ENCODE measurements at regions not wholly inside any gene's neighbourhood (a gene's known extent, or its start where the extent isn't known, plus 50 kb on each side); places are given as distances from the start of the nearest gene placed in this dataset.

- intact Hi-C loops (cut with DNase I): no loop called here
- DNase-seq (ENCODE audit: missing footprints) (no peak), ATAC-seq (no peak)
These were observed 416.3 kb upstream of the USP24 start for GRCh38 chr1:55631509-55631908.

DNA sequence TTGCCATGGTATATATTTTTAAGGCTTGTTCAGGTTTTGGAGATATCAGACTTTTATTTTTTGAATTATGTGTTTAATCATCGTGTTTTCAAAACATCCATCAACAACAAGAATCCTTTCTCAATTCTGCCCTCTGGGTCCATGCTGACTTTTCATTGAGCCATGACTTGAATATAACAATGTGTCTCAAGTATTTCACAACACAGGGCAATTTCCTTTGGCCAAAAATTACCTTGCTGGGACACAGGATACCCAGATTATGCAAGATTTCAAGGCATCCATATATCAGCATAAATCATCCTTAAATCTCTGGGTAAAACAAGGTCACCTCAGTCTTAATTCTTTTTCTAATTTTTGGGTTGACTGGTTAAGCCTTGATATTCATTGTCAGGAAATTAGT, 411.2 kb upstream of the USP24 start:
- ATAC-seq (no peak), DNase-seq (ENCODE audit: missing footprints) (no peak)
- intact Hi-C loops (cut with DNase I): no loop called here

GRCh38 chr1:55624766-55625165, 409.6 kb upstream of the USP24 start:
- no peak for ATAC-seq
- DNase-seq (ENCODE audit: missing footprints): no peak
- intact Hi-C loops (cut with DNase I): no loop called here

- ATAC-seq: peak; percentile 96
- intact Hi-C loops (cut with DNase I): no loop called here
- DNase-seq (ENCODE audit: missing footprints): peak; percentile 79
These were observed 408.1 kb upstream of the USP24 start for GRCh38 chr1:55623311-55623710.

GRCh38 chr1:55622074-55622473, 406.9 kb upstream of the USP24 start:
- ATAC-seq: no peak

DNA sequence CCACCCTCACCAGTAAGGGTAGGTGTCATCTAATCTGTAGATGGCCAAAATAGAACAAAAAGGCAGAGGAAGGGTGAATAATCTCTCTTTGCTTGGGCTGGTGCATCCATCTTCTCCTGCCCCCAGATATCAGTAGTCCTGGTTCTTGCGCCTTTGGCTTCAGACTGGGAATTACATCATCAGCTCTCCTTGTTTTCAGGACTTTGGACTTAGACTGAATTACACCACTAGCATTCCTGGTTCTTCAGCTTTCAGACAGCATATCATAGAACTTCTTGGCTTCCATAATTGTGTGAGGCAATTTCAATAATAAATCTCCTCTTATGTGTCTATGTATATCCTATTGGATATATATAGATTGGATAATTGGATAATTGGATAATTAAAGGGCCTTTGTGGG, 403.0 kb upstream of the USP24 start:
- intact Hi-C loops (cut with DNase I): no loop called here
- DNase-seq (ENCODE audit: missing footprints) (no peak), ATAC-seq (no peak)

More at GRCh38 chr1:55622074-55622473, 406.9 kb upstream of the USP24 start:
- intact Hi-C loops (cut with DNase I): no loop called here
- DNase-seq (ENCODE audit: missing footprints): no peak

GRCh38 chr1:55617288-55617982, 402.3 kb upstream of the USP24 start:
- no peak for DNase-seq (ENCODE audit: missing footprints)
- intact Hi-C loops (cut with DNase I): no loop called here
- ATAC-seq: no peak

GRCh38 chr1:55612988-55613387, 397.8 kb upstream of the USP24 start:
- intact Hi-C loops (cut with DNase I): no loop called here
- ATAC-seq: no peak
- no peak for DNase-seq (ENCODE audit: missing footprints)

- DNase-seq (ENCODE audit: missing footprints) (no peak), ATAC-seq (no peak)
- intact Hi-C loops (cut with DNase I): no loop called here
These were observed 396.0 kb upstream of the USP24 start for GRCh38 chr1:55611123-55611522.

DNA sequence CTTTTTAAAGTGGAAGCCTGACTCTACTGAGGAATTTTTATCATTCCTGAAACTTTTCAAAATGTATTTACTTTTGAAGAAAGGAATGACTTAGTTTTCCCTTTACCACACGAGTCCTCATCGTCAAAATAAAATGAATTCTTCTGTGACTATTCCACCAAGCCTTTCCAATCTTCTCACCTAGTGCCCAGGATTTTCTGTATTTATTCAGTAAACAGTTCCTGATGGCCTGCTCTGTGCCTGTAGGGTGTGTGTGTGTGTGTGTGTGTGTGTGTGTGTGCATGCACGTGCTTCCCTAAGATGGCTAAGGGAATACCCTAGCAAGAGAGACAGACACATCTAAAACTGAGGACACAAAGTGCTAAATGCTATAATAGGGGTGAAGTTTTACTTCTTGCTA, 395.0 kb upstream of the USP24 start:
- DNase-seq (ENCODE audit: missing footprints): no peak
- intact Hi-C loops (cut with DNase I): no loop called here
- ATAC-seq: no peak

GRCh38 chr1:55609630-55610029, 394.5 kb upstream of the USP24 start:
- ATAC-seq (no peak), DNase-seq (ENCODE audit: missing footprints) (no peak)
- intact Hi-C loops (cut with DNase I): no loop called here

DNA sequence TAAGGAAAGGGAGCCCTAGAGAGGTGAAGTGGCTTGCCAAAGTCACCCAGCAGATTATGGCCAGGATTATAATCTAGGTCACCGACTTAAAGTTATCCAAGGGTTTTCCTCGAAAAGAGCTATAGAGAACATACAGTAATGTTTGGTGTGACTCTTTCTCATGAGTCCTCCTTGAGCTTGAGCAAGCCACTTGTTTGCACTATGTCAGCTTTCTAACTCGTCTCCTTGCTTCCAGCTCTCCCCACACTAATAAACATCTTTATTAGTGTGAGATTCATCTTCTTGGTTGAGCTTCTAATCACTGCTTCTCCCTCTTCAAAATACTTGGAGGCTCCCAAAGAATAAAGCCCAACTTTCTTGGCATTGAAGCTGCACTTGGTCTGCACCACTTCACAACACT, 390.0 kb upstream of the USP24 start:
- intact Hi-C loops (cut with DNase I): no loop called here
- DNase-seq (ENCODE audit: missing footprints): no peak
- ATAC-seq: peak; percentile 49

- peak; percentile 89 for ATAC-seq
- intact Hi-C loops (cut with DNase I): no loop called here
- DNase-seq (ENCODE audit: missing footprints): no peak
These were observed 389.6 kb upstream of the USP24 start for GRCh38 chr1:55604749-55605148.

DNA sequence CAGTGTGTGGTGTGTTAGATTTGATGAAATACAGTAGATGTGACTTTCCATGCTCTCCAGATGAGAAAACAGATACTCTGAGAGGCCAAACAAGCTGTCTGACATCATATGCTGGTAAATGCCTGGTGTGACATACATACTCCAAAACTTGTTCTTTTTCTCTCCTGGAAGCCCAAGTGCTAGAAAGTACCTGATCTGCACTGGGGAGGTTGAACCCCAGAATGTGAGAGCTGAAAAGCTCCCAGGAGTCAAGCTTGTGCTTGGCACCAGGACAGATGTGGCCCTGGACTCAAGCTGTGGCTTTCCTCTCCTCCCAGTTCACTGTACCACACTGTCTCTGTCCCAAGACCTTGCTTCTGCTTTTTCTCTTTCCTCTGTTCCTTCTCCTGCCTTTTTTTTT, 389.0 kb upstream of the USP24 start:
- ATAC-seq: peak; percentile 36
- no peak for DNase-seq (ENCODE audit: missing footprints)
- intact Hi-C loops (cut with DNase I): no loop called here

DNA sequence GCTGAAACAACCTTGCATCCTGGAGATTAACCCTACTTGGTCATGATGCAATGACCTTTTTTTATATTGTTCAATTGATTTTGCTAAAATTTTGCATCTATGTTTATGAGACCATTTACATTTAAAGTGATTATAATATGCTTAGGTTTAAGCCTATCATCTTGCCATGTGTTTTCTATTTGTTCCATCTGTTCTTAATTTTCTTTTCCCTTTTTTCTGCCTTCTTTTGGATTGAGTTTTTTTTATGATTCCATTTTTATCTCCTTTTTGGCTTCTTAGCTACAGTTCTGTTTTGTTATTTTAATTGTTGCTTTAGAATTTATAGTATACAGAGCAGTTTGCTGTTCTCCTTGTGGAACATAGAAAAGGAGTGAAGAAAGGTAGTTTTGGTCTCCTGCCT, 385.1 kb upstream of the USP24 start:
- ATAC-seq (no peak), DNase-seq (ENCODE audit: missing footprints) (no peak)
- intact Hi-C loops (cut with DNase I): no loop called here

DNA sequence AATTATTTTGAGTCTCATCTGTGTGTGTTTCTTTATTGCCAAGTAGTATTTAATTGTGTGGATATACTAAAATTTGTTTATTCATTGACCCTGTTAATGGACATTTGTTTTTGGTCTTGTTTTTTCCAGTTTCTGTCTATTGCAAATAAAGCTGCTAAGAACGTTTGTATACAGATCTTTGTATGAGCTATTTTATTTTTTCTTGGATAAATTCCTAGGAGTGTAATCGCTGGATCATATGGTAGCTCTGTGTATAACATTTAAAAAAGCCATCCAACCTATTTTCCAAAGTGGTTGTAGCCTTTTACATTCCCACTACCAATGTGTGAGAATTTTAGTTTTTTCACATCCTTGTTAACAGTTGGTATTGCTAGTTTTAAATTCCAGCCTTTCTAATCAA, 382.7 kb upstream of the USP24 start:
- intact Hi-C loops (cut with DNase I): no loop called here
- no peak for ATAC-seq
- DNase-seq (ENCODE audit: missing footprints): no peak

DNA sequence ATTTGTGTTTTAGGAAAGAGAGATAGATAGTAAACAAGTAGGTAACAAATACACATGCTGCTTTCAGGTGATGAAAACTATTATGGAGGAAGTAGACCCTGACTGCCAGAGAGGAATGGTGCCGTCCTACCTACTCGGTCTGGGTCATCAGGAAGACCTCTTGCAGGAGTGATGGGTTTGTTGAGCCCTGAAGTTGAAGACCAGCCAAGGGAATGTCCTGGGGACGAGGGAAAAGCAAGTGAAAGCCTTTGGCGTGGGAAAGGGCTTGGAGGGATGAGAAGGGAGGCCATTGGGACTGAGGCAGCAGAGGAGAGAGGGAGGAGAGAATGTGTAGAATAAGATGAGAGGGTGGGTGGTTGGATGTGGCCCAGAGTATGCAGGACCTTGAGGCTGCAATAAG, 379.5 kb upstream of the USP24 start:
- DNase-seq (ENCODE audit: missing footprints) (no peak), ATAC-seq (no peak)
- intact Hi-C loops (cut with DNase I): no loop called here

DNA sequence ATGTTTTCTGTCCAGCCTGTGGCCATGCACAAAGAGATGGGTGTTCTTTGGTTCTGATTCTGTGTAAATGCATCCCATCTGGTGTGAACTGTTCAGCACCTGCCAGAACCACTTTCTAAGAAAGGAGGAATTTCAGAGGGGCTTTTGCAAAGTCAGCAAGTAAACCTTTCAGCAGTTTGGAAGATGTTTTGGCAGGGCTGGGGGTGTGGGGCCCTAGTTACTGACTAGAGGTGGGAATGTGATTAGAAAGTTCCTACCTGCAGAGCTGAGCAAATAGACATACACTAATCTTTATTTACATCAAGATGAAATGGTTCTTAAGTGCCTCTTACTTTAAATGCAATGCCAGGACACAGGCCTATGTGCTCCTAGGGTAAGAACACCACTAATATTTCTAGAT, 378.1 kb upstream of the USP24 start:
- no peak for DNase-seq (ENCODE audit: missing footprints)
- no peak for ATAC-seq
- intact Hi-C loops (cut with DNase I): no loop called here

DNA sequence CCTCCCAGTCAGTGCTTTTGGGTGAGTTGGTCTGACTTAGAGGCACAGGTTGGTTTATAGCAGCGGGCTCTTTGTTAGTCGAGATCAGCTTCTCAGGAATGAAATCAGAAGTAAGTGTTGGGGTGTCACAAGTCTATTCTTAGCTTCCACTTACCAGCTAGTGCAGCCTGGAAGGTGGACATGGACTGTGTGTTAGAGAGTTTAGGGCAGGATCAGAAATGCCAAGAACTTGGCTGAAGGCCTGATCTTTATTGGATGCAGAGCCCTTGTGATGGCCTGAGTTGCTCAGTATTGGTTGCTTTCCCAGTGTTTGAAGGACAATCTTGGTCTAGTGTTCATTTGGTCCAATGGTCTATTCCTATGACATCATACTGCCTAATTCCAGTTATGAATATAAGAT, 377.0 kb upstream of the USP24 start:
- ATAC-seq (peak; percentile 63), DNase-seq (ENCODE audit: missing footprints) (no peak)
- intact Hi-C loops (cut with DNase I): no loop called here

DNA sequence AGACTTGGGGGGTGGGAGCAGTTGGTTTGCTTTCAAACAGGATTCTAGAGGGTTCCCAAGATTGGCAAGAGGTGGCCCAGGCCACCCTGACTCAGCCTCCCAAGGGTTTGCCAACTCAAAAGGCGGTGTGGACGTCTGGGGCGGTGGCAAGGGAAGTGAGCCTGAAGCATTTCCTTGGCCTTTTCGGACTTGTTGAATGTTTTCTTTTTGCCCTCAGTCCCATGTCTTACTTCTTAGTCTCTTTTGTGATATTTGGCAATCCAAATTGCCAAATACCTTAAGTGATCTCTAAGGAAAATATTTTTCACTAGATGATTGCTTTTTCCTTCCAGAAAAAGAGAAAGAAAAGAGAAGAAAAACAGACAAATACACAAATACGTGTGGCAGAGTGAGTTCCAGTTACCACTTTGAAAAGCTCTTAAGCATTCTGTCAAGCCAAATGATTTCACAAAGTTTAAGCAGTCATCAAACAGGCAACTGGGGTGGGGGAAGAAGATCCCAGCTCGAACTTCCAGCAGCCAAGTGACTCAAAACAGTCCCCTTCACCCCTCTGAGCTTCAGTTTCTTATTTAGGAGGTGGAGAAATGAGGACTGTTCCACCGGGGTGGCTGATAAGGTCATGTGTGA, 374.6 kb upstream of the USP24 start:
- intact Hi-C loops (cut with DNase I): loop anchor here (10.0 kb wide), 1 partner anchor 225 kb away; no protein-coding TSS in a partner anchor
- ATAC-seq: peak; percentile 45
- DNase-seq (ENCODE audit: missing footprints): no peak

GRCh38 chr1:55588309-55588708, 373.1 kb upstream of the USP24 start:
- ATAC-seq: no peak
- no peak for DNase-seq (ENCODE audit: missing footprints)
- intact Hi-C loops (cut with DNase I): loop anchor here (10.0 kb wide), 1 partner anchor 224 kb away; no protein-coding TSS in a partner anchor

Data from Right ventricle myocardium inferior (tissue), 1 donor.